ENCODE measurements at regions not wholly inside any gene's neighbourhood (a gene's known extent, or its start where the extent isn't known, plus 50 kb on each side); places are given as distances from the start of the nearest gene placed in this dataset.

- TF ChIP-seq CTCF (conservative IDR thresholded peaks at IDR 0.05), result no peak
- peaks cover 6% of the 10 kb centered on the region for H3K9me3 Mint-ChIP-seq
- peaks cover 27% of the 10 kb centered on the region for H3K4me1 Mint-ChIP-seq
- H3K27ac Mint-ChIP-seq (ENCODE audit: unreplicated experiment), result no peak overlapping the region
- H3K4me3 Mint-ChIP-seq, result no peak overlapping the region
- no peaks in the 10 kb centered on the region for H3K27me3 Mint-ChIP-seq (ENCODE audit: low read depth)
- no peaks in the 10 kb centered on the region for H3K36me3 Mint-ChIP-seq (ENCODE audit: low read depth)
- DNase-seq (ENCODE audit: low read depth, low spot score), result no peak
Observed at GRCh38 chr2:21253311-21254027, 129.7 kb downstream of the TDRD15 start.

- Mint-ChIP-seq H3K4me1 (peaks cover 27% of the 10 kb centered on the region), H3K27ac (ENCODE audit: unreplicated experiment) (peak overlapping the region; percentile 86), H3K4me3 (no peak overlapping the region), H3K9me3 (peaks cover 6% of the 10 kb centered on the region), H3K27me3 (ENCODE audit: low read depth) (no peaks in the 10 kb centered on the region), H3K36me3 (ENCODE audit: low read depth) (no peaks in the 10 kb centered on the region)
- no peak for DNase-seq (ENCODE audit: low read depth, low spot score)
- TF ChIP-seq CTCF (conservative IDR thresholded peaks at IDR 0.05), result no peak
Observed at GRCh38 chr2:21254170-21254965, 130.6 kb downstream of the TDRD15 start.

- peaks cover 28% of the 10 kb centered on the region for H3K4me1 Mint-ChIP-seq
- peak overlapping the region; percentile 16 for H3K4me3 Mint-ChIP-seq
Observed at GRCh38 chr2:21256006-21256405, 132.2 kb downstream of the TDRD15 start.

GRCh38 chr2:21257621-21258020 lies 133.9 kb downstream of the TDRD15 start:
- Mint-ChIP-seq H3K27ac (ENCODE audit: unreplicated experiment) (no peak overlapping the region), H3K4me3 (no peak overlapping the region)

More at GRCh38 chr2:21256006-21256405, 132.2 kb downstream of the TDRD15 start:
- peaks cover 6% of the 10 kb centered on the region for H3K9me3 Mint-ChIP-seq
- H3K27ac Mint-ChIP-seq (ENCODE audit: unreplicated experiment), result no peak overlapping the region
- DNase-seq (ENCODE audit: low read depth, low spot score), result no peak
- H3K27me3 Mint-ChIP-seq (ENCODE audit: low read depth), result no peaks in the 10 kb centered on the region
- no peaks in the 10 kb centered on the region for H3K36me3 Mint-ChIP-seq (ENCODE audit: low read depth)
- no peak for TF ChIP-seq CTCF (conservative IDR thresholded peaks at IDR 0.05)

GRCh38 chr2:21258082-21258481 lies 134.3 kb downstream of the TDRD15 start:
- no peak for TF ChIP-seq CTCF (conservative IDR thresholded peaks at IDR 0.05)
- Mint-ChIP-seq H3K4me1 (peaks cover 39% of the 10 kb centered on the region), H3K9me3 (peaks cover 4% of the 10 kb centered on the region), H3K27ac (ENCODE audit: unreplicated experiment) (no peak overlapping the region), H3K36me3 (ENCODE audit: low read depth) (no peaks in the 10 kb centered on the region), H3K27me3 (ENCODE audit: low read depth) (no peaks in the 10 kb centered on the region), H3K4me3 (no peak overlapping the region)
- DNase-seq (ENCODE audit: low read depth, low spot score), result no peak

More at GRCh38 chr2:21257621-21258020, 133.9 kb downstream of the TDRD15 start:
- H3K27me3 Mint-ChIP-seq (ENCODE audit: low read depth), result no peaks in the 10 kb centered on the region
- peaks cover 4% of the 10 kb centered on the region for H3K9me3 Mint-ChIP-seq
- TF ChIP-seq CTCF (conservative IDR thresholded peaks at IDR 0.05), result no peak
- H3K4me1 Mint-ChIP-seq, result peaks cover 37% of the 10 kb centered on the region
- no peak for DNase-seq (ENCODE audit: low read depth, low spot score)
- no peaks in the 10 kb centered on the region for H3K36me3 Mint-ChIP-seq (ENCODE audit: low read depth)

Measured in neural crest cell (in vitro differentiated cells).